CD4-positive, CD25-positive, alpha-beta regulatory T cell (primary cell): ENCODE measurements at regions not wholly inside any gene's neighbourhood (a gene's known extent, or its start where the extent isn't known, plus 50 kb on each side); places are given as distances from the start of the nearest gene placed in this dataset.
A peak's percentile ranks its signal among the peaks of the same experiment; 100 is the strongest.

Experiments
- ATAC-seq, 2 donors: fragments of 150-1000 bp; cut with Tn5 transposase; one replicate each; pipeline ENCODE4 v1.10.0; 2021; ENCODE audit warnings: low read depth in 2 of 2, moderate number of reproducible peaks in 2 of 2, moderate library complexity in 1 of 2
- DNase-seq, 3 donors: peaks; one replicate each; pipeline versions ENCODE4 v3.0.0 to v3.0.0-alpha.2; 2012 to 2022; ENCODE audit warnings: mixed read lengths in 1 of 3
- H3K27ac ChIP-seq: one replicate; pipeline ENCODE4 v1.7.0; 2013; ENCODE audit warnings: mild to moderate bottlenecking, low read length; ENCODE audit not compliant: insufficient read depth, poor library complexity, severe bottlenecking
- H3K27me3 ChIP-seq: one replicate; pipeline ENCODE4 v1.7.0; 2013; ENCODE audit warnings: low read length; ENCODE audit not compliant: control insufficient read depth, insufficient read depth
- H3K36me3 ChIP-seq: one replicate; pipeline ENCODE4 v1.7.0; 2013; ENCODE audit warnings: mild to moderate bottlenecking, low read length, moderate library complexity; ENCODE audit not compliant: control insufficient read depth, insufficient read depth
- H3K4me1 ChIP-seq: 2 replicates; pipeline ENCODE4 v1.7.0; 2013; ENCODE audit warnings: mild to moderate bottlenecking, low read length; ENCODE audit not compliant: insufficient read depth, control insufficient read depth, poor library complexity, severe bottlenecking
- H3K4me3 ChIP-seq: one replicate; pipeline ENCODE4 v1.7.0; 2013; ENCODE audit warnings: low read depth, mild to moderate bottlenecking, low read length, moderate library complexity
- H3K9me3 ChIP-seq, 2 experiments: 1 replicate in 1 of 2; 2 replicates in 1 of 2; pipeline ENCODE4 v1.7.0; 2013; ENCODE audit warnings: low read length in 2 of 2, mild to moderate bottlenecking in 1 of 2, moderate library complexity in 1 of 2; ENCODE audit not compliant: control insufficient read depth in 2 of 2
- H3K27ac Mint-ChIP-seq, 3 donors: one replicate each; pipeline ENCODE4 v1.8.0; 2020 to 2022; ENCODE audit warnings: mild to moderate bottlenecking in 3 of 3, mixed read lengths in 3 of 3, moderate library complexity in 2 of 3
- H3K27me3 Mint-ChIP-seq: one replicate; pipeline ENCODE4 v1.8.0; 2022; ENCODE audit warnings: mild to moderate bottlenecking, mixed read lengths
- H3K36me3 Mint-ChIP-seq: one replicate; pipeline ENCODE4 v1.8.0; 2020; ENCODE audit warnings: mixed read lengths
- H3K4me1 Mint-ChIP-seq, 4 donors: one replicate each; pipeline ENCODE4 v1.8.0; 2020 to 2022; ENCODE audit warnings: mixed read lengths in 4 of 4, mild to moderate bottlenecking in 1 of 4
- H3K4me3 Mint-ChIP-seq, 4 donors: one replicate each; pipeline ENCODE4 v1.8.0; 2020 to 2022; ENCODE audit warnings: mild to moderate bottlenecking in 4 of 4, mixed read lengths in 4 of 4, moderate library complexity in 3 of 4
- H3K9me3 Mint-ChIP-seq, 7 donors: one replicate each; pipeline ENCODE4 v1.8.0; 2020 to 2022; ENCODE audit warnings: mixed read lengths in 7 of 7, mild to moderate bottlenecking in 3 of 7, moderate library complexity in 2 of 7

GRCh38 chr5:30195036-30195435 lies 998.5 kb upstream of the CDH6 start:
- no peak overlapping the region for H3K27ac ChIP-seq
- no peaks in the 10 kb centered on the region for H3K27me3 ChIP-seq
- no peaks in the 10 kb centered on the region for H3K36me3 ChIP-seq
- DNase-seq (no peak), ATAC-seq (no peak)
- Mint-ChIP-seq H3K4me3 (no peak overlapping the region), H3K36me3 (no peaks in the 10 kb centered on the region), H3K4me1 (no peaks in the 10 kb centered on the region), H3K27ac (no peak overlapping the region), H3K27me3 (no peaks in the 10 kb centered on the region), H3K9me3 (peaks cover 0 to 21% (median 7%) of the 10 kb centered on the region in 7 donors)
- no peaks in the 10 kb centered on the region for H3K4me1 ChIP-seq
- H3K4me3 ChIP-seq = no peak overlapping the region
- H3K9me3 ChIP-seq = no peaks in the 10 kb centered on the region

GRCh38 chr5:30194595-30194994 lies 998.9 kb upstream of the CDH6 start:
- Mint-ChIP-seq H3K9me3 (peaks cover 0 to 21% (median 7%) of the 10 kb centered on the region in 7 donors), H3K36me3 (no peaks in the 10 kb centered on the region), H3K4me3 (peak overlapping the region in 1 of 4 donors; percentile 48), H3K4me1 (no peaks in the 10 kb centered on the region), H3K27me3 (no peaks in the 10 kb centered on the region), H3K27ac (no peak overlapping the region)
- Histone ChIP-seq H3K36me3 (no peaks in the 10 kb centered on the region), H3K4me1 (no peaks in the 10 kb centered on the region), H3K9me3 (no peaks in the 10 kb centered on the region), H3K4me3 (no peak overlapping the region), H3K27ac (no peak overlapping the region), H3K27me3 (no peaks in the 10 kb centered on the region)
- ATAC-seq (no peak), DNase-seq (no peak)

- H3K9me3 Mint-ChIP-seq = peaks cover 0 to 18% (median 6%) of the 10 kb centered on the region in 7 donors
- Histone ChIP-seq H3K27me3 (no peaks in the 10 kb centered on the region), H3K4me1 (no peaks in the 10 kb centered on the region), H3K27ac (no peak overlapping the region), H3K36me3 (no peaks in the 10 kb centered on the region), H3K9me3 (no peaks in the 10 kb centered on the region), H3K4me3 (no peak overlapping the region)
- DNase-seq (no peak), ATAC-seq (no peak)
- H3K27me3 Mint-ChIP-seq = no peaks in the 10 kb centered on the region
- no peak overlapping the region for H3K4me3 Mint-ChIP-seq
- H3K36me3 Mint-ChIP-seq = no peaks in the 10 kb centered on the region
- no peaks in the 10 kb centered on the region for H3K4me1 Mint-ChIP-seq
- no peak overlapping the region for H3K27ac Mint-ChIP-seq
Observed at GRCh38 chr5:30183795-30184194, 1009.7 kb upstream of the CDH6 start.

- Histone ChIP-seq H3K27ac (no peak overlapping the region), H3K36me3 (no peaks in the 10 kb centered on the region), H3K4me3 (no peak overlapping the region), H3K9me3 (peaks cover 6% of the 10 kb centered on the region in 2 experiments), H3K27me3 (no peaks in the 10 kb centered on the region), H3K4me1 (no peaks in the 10 kb centered on the region)
- Mint-ChIP-seq H3K36me3 (no peaks in the 10 kb centered on the region), H3K27ac (no peak overlapping the region), H3K4me1 (no peaks in the 10 kb centered on the region), H3K27me3 (no peaks in the 10 kb centered on the region), H3K9me3 (peaks cover 2 to 44% (median 5%) of the 10 kb centered on the region in 7 donors), H3K4me3 (no peak overlapping the region)
- DNase-seq = no peak
- ATAC-seq = no peak
Observed at GRCh38 chr5:30156156-30156555, 1037.3 kb upstream of the CDH6 start.

- H3K27ac Mint-ChIP-seq = no peak overlapping the region
- no peak overlapping the region for H3K4me3 Mint-ChIP-seq
- Histone ChIP-seq H3K27me3 (no peaks in the 10 kb centered on the region), H3K4me3 (no peak overlapping the region), H3K4me1 (no peaks in the 10 kb centered on the region), H3K36me3 (no peaks in the 10 kb centered on the region), H3K27ac (no peak overlapping the region), H3K9me3 (peaks cover 6% of the 10 kb centered on the region in 2 experiments)
- H3K27me3 Mint-ChIP-seq = no peaks in the 10 kb centered on the region
- H3K4me1 Mint-ChIP-seq = no peaks in the 10 kb centered on the region
- H3K9me3 Mint-ChIP-seq = peaks cover 0 to 25% (median 5%) of the 10 kb centered on the region in 7 donors
- DNase-seq (no peak), ATAC-seq (no peak)
- H3K36me3 Mint-ChIP-seq = no peaks in the 10 kb centered on the region
Observed at GRCh38 chr5:30152431-30152830, 1041.1 kb upstream of the CDH6 start.

GRCh38 chr5:30150231-30150630 lies 1043.3 kb upstream of the CDH6 start:
- H3K4me3 ChIP-seq = no peak overlapping the region
- Mint-ChIP-seq H3K27ac (no peak overlapping the region), H3K36me3 (no peaks in the 10 kb centered on the region), H3K4me1 (peaks cover 0 to 5% (median 0%) of the 10 kb centered on the region in 4 donors), H3K9me3 (peaks cover 0 to 17% (median 5%) of the 10 kb centered on the region in 7 donors), H3K27me3 (no peaks in the 10 kb centered on the region), H3K4me3 (no peak overlapping the region)
- no peaks in the 10 kb centered on the region for H3K4me1 ChIP-seq
- ATAC-seq (no peak), DNase-seq (no peak)
- no peak overlapping the region for H3K27ac ChIP-seq
- H3K36me3 ChIP-seq = no peaks in the 10 kb centered on the region
- no peaks in the 10 kb centered on the region for H3K27me3 ChIP-seq
- peaks cover 2 to 6% of the 10 kb centered on the region in 2 experiments for H3K9me3 ChIP-seq

GRCh38 chr5:30149526-30149925 lies 1044.0 kb upstream of the CDH6 start:
- Histone ChIP-seq H3K36me3 (no peaks in the 10 kb centered on the region), H3K4me1 (no peaks in the 10 kb centered on the region), H3K27ac (no peak overlapping the region), H3K4me3 (no peak overlapping the region), H3K27me3 (no peaks in the 10 kb centered on the region), H3K9me3 (peaks cover 2 to 6% of the 10 kb centered on the region in 2 experiments)
- no peaks in the 10 kb centered on the region for H3K27me3 Mint-ChIP-seq
- DNase-seq (no peak), ATAC-seq (no peak)
- no peak overlapping the region for H3K27ac Mint-ChIP-seq
- no peak overlapping the region for H3K4me3 Mint-ChIP-seq
- H3K36me3 Mint-ChIP-seq = no peaks in the 10 kb centered on the region
- H3K9me3 Mint-ChIP-seq = peaks cover 0 to 17% (median 5%) of the 10 kb centered on the region in 7 donors
- peaks cover 0 to 5% (median 0%) of the 10 kb centered on the region in 4 donors for H3K4me1 Mint-ChIP-seq

- H3K27me3 Mint-ChIP-seq = no peaks in the 10 kb centered on the region
- Histone ChIP-seq H3K27me3 (no peaks in the 10 kb centered on the region), H3K27ac (no peak overlapping the region), H3K36me3 (no peaks in the 10 kb centered on the region), H3K4me1 (no peaks in the 10 kb centered on the region), H3K4me3 (no peak overlapping the region), H3K9me3 (peaks cover under 1 to 6% of the 10 kb centered on the region in 2 experiments)
- DNase-seq = no peak
- ATAC-seq = no peak
- no peak overlapping the region for H3K27ac Mint-ChIP-seq
- H3K9me3 Mint-ChIP-seq = peaks cover 4 to 21% (median 8%) of the 10 kb centered on the region in 7 donors
- no peak overlapping the region for H3K4me3 Mint-ChIP-seq
- peaks cover 0 to 5% (median 0%) of the 10 kb centered on the region in 4 donors for H3K4me1 Mint-ChIP-seq
- H3K36me3 Mint-ChIP-seq = no peaks in the 10 kb centered on the region
Observed at GRCh38 chr5:30147976-30148375, 1045.5 kb upstream of the CDH6 start.
